Osteoblast (primary cell): ENCODE measurements at regions not wholly inside any gene's neighbourhood (a gene's known extent, or its start where the extent isn't known, plus 50 kb on each side); places are given as distances from the start of the nearest gene placed in this dataset.

Source experiments
- DNase-seq: peaks from one replicate; pipeline ENCODE4 v3.0.0; 2011; ENCODE audit warnings: low spot score, mixed read lengths; ENCODE audit not compliant: insufficient read length; ENCODE audit errors: missing footprints
- H2AFZ ChIP-seq: 2 replicates; pipeline ENCODE4 v1.6.0; 2011; ENCODE audit warnings: mild to moderate bottlenecking, low read length
- H3K27ac ChIP-seq: 2 replicates; pipeline ENCODE4 v1.5.1; 2011; ENCODE audit warnings: mild to moderate bottlenecking, low read depth, low read length, moderate library complexity
- H3K27me3 ChIP-seq: 2 replicates; pipeline ENCODE4 v1.6.0; 2012; ENCODE audit warnings: mild to moderate bottlenecking, control low read depth, inconsistent platforms, low read length, moderate library complexity; ENCODE audit not compliant: insufficient read depth
- H3K36me3 ChIP-seq: 2 replicates; pipeline ENCODE4 v1.5.1; 2011; ENCODE audit warnings: mild to moderate bottlenecking, low read length, control low read depth, moderate library complexity; ENCODE audit not compliant: insufficient read depth
- H3K4me1 ChIP-seq: 2 replicates; pipeline ENCODE4 v1.5.1; 2011; ENCODE audit warnings: mild to moderate bottlenecking, low read length, control low read depth, moderate library complexity; ENCODE audit not compliant: insufficient read depth
- H3K4me2 ChIP-seq: 2 replicates; pipeline ENCODE4 v1.6.0; 2011; ENCODE audit warnings: mild to moderate bottlenecking, low read length; ENCODE audit not compliant: insufficient read depth
- H3K4me3 ChIP-seq: fragments of 200-600 bp; sonication (generic); 3 replicates; pipeline ENCODE4 v1.5.1; 2012; ENCODE audit warnings: mild to moderate bottlenecking, low read length, inconsistent platforms; ENCODE audit not compliant: insufficient read depth
- H3K79me2 ChIP-seq: 2 replicates; pipeline ENCODE4 v1.6.0; 2012; ENCODE audit warnings: mild to moderate bottlenecking, low read length, control low read depth, inconsistent platforms; ENCODE audit not compliant: insufficient read depth
- H3K9me3 ChIP-seq: 2 replicates; pipeline ENCODE4 v1.5.1; 2011; ENCODE audit warnings: low read depth, low read length, control low read depth
- H4K20me1 ChIP-seq: 2 replicates; pipeline ENCODE4 v1.6.0; 2012; ENCODE audit warnings: mild to moderate bottlenecking, low read length, control low read depth; ENCODE audit not compliant: insufficient read depth
- CTCF ChIP-seq: IDR thresholded peaks from 2 replicates; pipeline ENCODE4 v1.5.1; 2011; ENCODE audit warnings: mild to moderate bottlenecking, low read depth, low read length, moderate library complexity; ENCODE audit errors: extremely low read depth

GRCh38 chr18:24987303-24988252, 364.4 kb downstream of the ZNF521 start:
- no peak for DNase-seq
- TF ChIP-seq CTCF = no peak
- no peaks in the 10 kb centered on the region for H3K36me3 ChIP-seq
- no peaks in the 10 kb centered on the region for H4K20me1 ChIP-seq
- no peak overlapping the region for H2AFZ ChIP-seq
- no peaks in the 10 kb centered on the region for H3K4me1 ChIP-seq
- no peak overlapping the region for H3K27ac ChIP-seq
- H3K4me2 ChIP-seq = no peak overlapping the region
- no peaks in the 10 kb centered on the region for H3K27me3 ChIP-seq
- no peaks in the 10 kb centered on the region for H3K79me2 ChIP-seq
- no peak overlapping the region for H3K4me3 ChIP-seq
- H3K9me3 ChIP-seq = no peaks in the 10 kb centered on the region

GRCh38 chr18:24988253-24988840, 363.6 kb downstream of the ZNF521 start:
- Histone ChIP-seq H3K4me2 (no peak overlapping the region), H2AFZ (no peak overlapping the region), H3K27me3 (no peaks in the 10 kb centered on the region), H3K27ac (no peak overlapping the region), H4K20me1 (no peaks in the 10 kb centered on the region), H3K79me2 (no peaks in the 10 kb centered on the region), H3K9me3 (no peaks in the 10 kb centered on the region), H3K4me3 (no peak overlapping the region), H3K36me3 (no peaks in the 10 kb centered on the region), H3K4me1 (no peaks in the 10 kb centered on the region)
- TF ChIP-seq CTCF = no peak
- no peak for DNase-seq

GRCh38 chr18:24989760-24990593, 362.0 kb downstream of the ZNF521 start:
- H3K4me2 ChIP-seq = no peak overlapping the region
- H3K4me1 ChIP-seq = no peaks in the 10 kb centered on the region
- H3K27me3 ChIP-seq = no peaks in the 10 kb centered on the region
- H3K36me3 ChIP-seq = no peaks in the 10 kb centered on the region
- no peak for TF ChIP-seq CTCF
- no peaks in the 10 kb centered on the region for H3K79me2 ChIP-seq
- H3K27ac ChIP-seq = no peak overlapping the region
- no peak overlapping the region for H3K4me3 ChIP-seq
- H3K9me3 ChIP-seq = no peaks in the 10 kb centered on the region
- no peak overlapping the region for H2AFZ ChIP-seq
- no peaks in the 10 kb centered on the region for H4K20me1 ChIP-seq
- no peak for DNase-seq

GRCh38 chr18:24990671-24991134, 361.3 kb downstream of the ZNF521 start:
- Histone ChIP-seq H3K4me3 (no peak overlapping the region), H3K36me3 (no peaks in the 10 kb centered on the region), H3K79me2 (no peaks in the 10 kb centered on the region), H3K27me3 (no peaks in the 10 kb centered on the region), H4K20me1 (no peaks in the 10 kb centered on the region), H3K4me2 (no peak overlapping the region), H3K9me3 (no peaks in the 10 kb centered on the region), H3K27ac (no peak overlapping the region), H2AFZ (no peak overlapping the region), H3K4me1 (no peaks in the 10 kb centered on the region)
- no peak for DNase-seq
- TF ChIP-seq CTCF = no peak
